ENCODE measurements at regions not wholly inside any gene's neighbourhood (a gene's known extent, or its start where the extent isn't known, plus 50 kb on each side); places are given as distances from the start of the nearest gene placed in this dataset.

DNA sequence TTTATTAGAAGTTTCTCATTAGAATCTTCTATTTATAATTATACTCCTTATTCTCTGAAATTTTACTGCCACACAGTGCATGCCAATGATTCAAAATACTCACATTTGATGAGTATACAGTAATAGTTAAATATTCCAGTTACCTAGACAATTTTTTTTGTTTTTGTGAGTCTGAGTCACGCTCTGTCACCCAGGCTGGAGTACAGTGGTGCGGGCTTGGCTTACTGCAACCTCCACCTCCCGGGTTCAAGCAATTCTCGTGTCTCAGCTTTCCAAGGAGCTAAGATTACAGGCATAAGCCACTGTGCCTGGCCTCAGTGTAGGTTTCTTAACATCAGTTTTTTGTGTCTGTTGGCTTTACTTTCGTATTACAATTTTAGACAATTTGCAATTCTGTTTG lies 87.1 kb downstream of the ZNF486 start:
- TF ChIP-seq POLR2A (IDR thresholded peaks at IDR 0.05) = no peak
- TF ChIP-seq, protein P1, sequence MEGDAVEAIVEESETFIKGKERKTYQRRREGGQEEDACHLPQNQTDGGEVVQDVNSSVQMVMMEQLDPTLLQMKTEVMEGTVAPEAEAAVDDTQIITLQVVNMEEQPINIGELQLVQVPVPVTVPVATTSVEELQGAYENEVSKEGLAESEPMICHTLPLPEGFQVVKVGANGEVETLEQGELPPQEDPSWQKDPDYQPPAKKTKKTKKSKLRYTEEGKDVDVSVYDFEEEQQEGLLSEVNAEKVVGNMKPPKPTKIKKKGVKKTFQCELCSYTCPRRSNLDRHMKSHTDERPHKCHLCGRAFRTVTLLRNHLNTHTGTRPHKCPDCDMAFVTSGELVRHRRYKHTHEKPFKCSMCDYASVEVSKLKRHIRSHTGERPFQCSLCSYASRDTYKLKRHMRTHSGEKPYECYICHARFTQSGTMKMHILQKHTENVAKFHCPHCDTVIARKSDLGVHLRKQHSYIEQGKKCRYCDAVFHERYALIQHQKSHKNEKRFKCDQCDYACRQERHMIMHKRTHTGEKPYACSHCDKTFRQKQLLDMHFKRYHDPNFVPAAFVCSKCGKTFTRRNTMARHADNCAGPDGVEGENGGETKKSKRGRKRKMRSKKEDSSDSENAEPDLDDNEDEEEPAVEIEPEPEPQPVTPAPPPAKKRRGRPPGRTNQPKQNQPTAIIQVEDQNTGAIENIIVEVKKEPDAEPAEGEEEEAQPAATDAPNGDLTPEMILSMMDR (IDR thresholded peaks at IDR 0.05) = no peak
